ENCODE measurements at regions not wholly inside any gene's neighbourhood (a gene's known extent, or its start where the extent isn't known, plus 50 kb on each side); places are given as distances from the start of the nearest gene placed in this dataset.

DNA sequence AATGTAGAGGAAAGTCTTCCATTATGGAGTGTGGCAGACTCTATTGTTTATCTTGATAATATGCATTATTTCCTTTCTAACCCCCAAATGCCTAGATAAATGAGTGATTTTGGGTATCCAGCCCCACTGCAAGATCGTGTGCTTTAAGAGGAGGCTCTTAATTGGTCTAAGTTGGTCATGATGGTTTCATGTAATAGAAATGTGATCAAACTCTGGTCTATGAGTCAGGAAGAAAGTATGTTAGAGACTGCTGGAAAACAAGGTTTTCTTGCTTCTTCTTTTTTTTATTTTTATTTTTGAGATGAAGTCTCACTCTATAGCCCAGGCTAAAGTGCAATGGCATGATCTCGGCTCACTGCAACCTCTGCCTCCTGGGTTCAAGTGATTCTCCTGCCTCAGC, 344.5 kb upstream of the TNP1 start:
- no peak for TF ChIP-seq SPI1 (IDR thresholded peaks at IDR 0.05; ENCODE audit: borderline replicate concordance, insufficient read depth, low read depth, low read length)
- TF ChIP-seq, protein P1, sequence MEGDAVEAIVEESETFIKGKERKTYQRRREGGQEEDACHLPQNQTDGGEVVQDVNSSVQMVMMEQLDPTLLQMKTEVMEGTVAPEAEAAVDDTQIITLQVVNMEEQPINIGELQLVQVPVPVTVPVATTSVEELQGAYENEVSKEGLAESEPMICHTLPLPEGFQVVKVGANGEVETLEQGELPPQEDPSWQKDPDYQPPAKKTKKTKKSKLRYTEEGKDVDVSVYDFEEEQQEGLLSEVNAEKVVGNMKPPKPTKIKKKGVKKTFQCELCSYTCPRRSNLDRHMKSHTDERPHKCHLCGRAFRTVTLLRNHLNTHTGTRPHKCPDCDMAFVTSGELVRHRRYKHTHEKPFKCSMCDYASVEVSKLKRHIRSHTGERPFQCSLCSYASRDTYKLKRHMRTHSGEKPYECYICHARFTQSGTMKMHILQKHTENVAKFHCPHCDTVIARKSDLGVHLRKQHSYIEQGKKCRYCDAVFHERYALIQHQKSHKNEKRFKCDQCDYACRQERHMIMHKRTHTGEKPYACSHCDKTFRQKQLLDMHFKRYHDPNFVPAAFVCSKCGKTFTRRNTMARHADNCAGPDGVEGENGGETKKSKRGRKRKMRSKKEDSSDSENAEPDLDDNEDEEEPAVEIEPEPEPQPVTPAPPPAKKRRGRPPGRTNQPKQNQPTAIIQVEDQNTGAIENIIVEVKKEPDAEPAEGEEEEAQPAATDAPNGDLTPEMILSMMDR (IDR thresholded peaks at IDR 0.05 in 2 of 3, conservative IDR thresholded peaks at IDR 0.05 in 1 of 3; ENCODE audit: control insufficient read depth in 2 of 3, extremely low read depth in 1 of 3, insufficient read depth in 1 of 3, low read depth in 3 of 3, low read length in 3 of 3) = no peak

Measured in GM12878 (cell line).